ENCODE measurements at regions not wholly inside any gene's neighbourhood (a gene's known extent, or its start where the extent isn't known, plus 50 kb on each side); places are given as distances from the start of the nearest gene placed in this dataset.
A peak's percentile ranks its signal among the peaks of the same experiment; 100 is the strongest.

- no peak for DNase-seq
- no peaks in the 10 kb centered on the region for H3K9me3 ChIP-seq (ENCODE audit: control insufficient read depth, low read length)
- no peak overlapping the region for H3K4me3 ChIP-seq (ENCODE audit: insufficient read depth, low read depth, low read length, poor library complexity, severe bottlenecking)
- peaks cover 2% of the 10 kb centered on the region for H3K4me1 ChIP-seq (ENCODE audit: control insufficient read depth, insufficient read depth, low read length, poor library complexity, severe bottlenecking)
- H3K27ac ChIP-seq (ENCODE audit: insufficient read depth, low read length, poor library complexity, severe bottlenecking): no peak overlapping the region
- no peaks in the 10 kb centered on the region for H3K36me3 ChIP-seq (ENCODE audit: control insufficient read depth, insufficient read depth, low read length)
- H3K27me3 ChIP-seq (replicated peaks; ENCODE audit: control insufficient read depth, insufficient read depth, low read length, poor library complexity, severe bottlenecking): no peaks in the 10 kb centered on the region
Measured at GRCh38 chr21:15508554-15508953, 221.2 kb upstream of the USP25 start.

GRCh38 chr21:15514073-15514946 lies 215.5 kb upstream of the USP25 start:
- Histone ChIP-seq H3K27me3 (replicated peaks; ENCODE audit: control insufficient read depth, insufficient read depth, low read length, poor library complexity, severe bottlenecking) (no peaks in the 10 kb centered on the region), H3K9me3 (ENCODE audit: control insufficient read depth, low read length) (no peaks in the 10 kb centered on the region), H3K4me1 (ENCODE audit: control insufficient read depth, insufficient read depth, low read length, poor library complexity, severe bottlenecking) (peaks cover 14% of the 10 kb centered on the region), H3K36me3 (ENCODE audit: control insufficient read depth, insufficient read depth, low read length) (no peaks in the 10 kb centered on the region), H3K27ac (ENCODE audit: insufficient read depth, low read length, poor library complexity, severe bottlenecking) (peak overlapping the region; percentile 39), H3K4me3 (ENCODE audit: insufficient read depth, low read depth, low read length, poor library complexity, severe bottlenecking) (peak overlapping the region; percentile 3)
- DNase-seq: peak; percentile 3 to 41 (median 28)

GRCh38 chr21:15515908-15516307 lies 213.9 kb upstream of the USP25 start:
- Histone ChIP-seq H3K36me3 (ENCODE audit: control insufficient read depth, insufficient read depth, low read length) (no peaks in the 10 kb centered on the region), H3K27me3 (replicated peaks; ENCODE audit: control insufficient read depth, insufficient read depth, low read length, poor library complexity, severe bottlenecking) (no peaks in the 10 kb centered on the region), H3K4me1 (ENCODE audit: control insufficient read depth, insufficient read depth, low read length, poor library complexity, severe bottlenecking) (peaks cover 18% of the 10 kb centered on the region), H3K4me3 (ENCODE audit: insufficient read depth, low read depth, low read length, poor library complexity, severe bottlenecking) (no peak overlapping the region), H3K9me3 (ENCODE audit: control insufficient read depth, low read length) (no peaks in the 10 kb centered on the region), H3K27ac (ENCODE audit: insufficient read depth, low read length, poor library complexity, severe bottlenecking) (no peak overlapping the region)
- DNase-seq: no peak

GRCh38 chr21:15517394-15517793 lies 212.4 kb upstream of the USP25 start:
- H3K4me1 ChIP-seq (ENCODE audit: control insufficient read depth, insufficient read depth, low read length, poor library complexity, severe bottlenecking): peaks cover 30% of the 10 kb centered on the region
- no peak for DNase-seq
- H3K36me3 ChIP-seq (ENCODE audit: control insufficient read depth, insufficient read depth, low read length): no peaks in the 10 kb centered on the region
- no peaks in the 10 kb centered on the region for H3K9me3 ChIP-seq (ENCODE audit: control insufficient read depth, low read length)
- H3K27me3 ChIP-seq (replicated peaks; ENCODE audit: control insufficient read depth, insufficient read depth, low read length, poor library complexity, severe bottlenecking): no peaks in the 10 kb centered on the region
- no peak overlapping the region for H3K27ac ChIP-seq (ENCODE audit: insufficient read depth, low read length, poor library complexity, severe bottlenecking)
- no peak overlapping the region for H3K4me3 ChIP-seq (ENCODE audit: insufficient read depth, low read depth, low read length, poor library complexity, severe bottlenecking)

- H3K27ac ChIP-seq (ENCODE audit: insufficient read depth, low read length, poor library complexity, severe bottlenecking): no peak overlapping the region
- H3K4me3 ChIP-seq (ENCODE audit: insufficient read depth, low read depth, low read length, poor library complexity, severe bottlenecking): no peak overlapping the region
- H3K4me1 ChIP-seq (ENCODE audit: control insufficient read depth, insufficient read depth, low read length, poor library complexity, severe bottlenecking): peaks cover 15% of the 10 kb centered on the region
- H3K27me3 ChIP-seq (replicated peaks; ENCODE audit: control insufficient read depth, insufficient read depth, low read length, poor library complexity, severe bottlenecking): no peaks in the 10 kb centered on the region
- no peaks in the 10 kb centered on the region for H3K36me3 ChIP-seq (ENCODE audit: control insufficient read depth, insufficient read depth, low read length)
- DNase-seq: no peak
- H3K9me3 ChIP-seq (ENCODE audit: control insufficient read depth, low read length): no peaks in the 10 kb centered on the region
Measured at GRCh38 chr21:15520811-15521643, 208.8 kb upstream of the USP25 start.

GRCh38 chr21:15521644-15522001 lies 208.2 kb upstream of the USP25 start:
- Histone ChIP-seq H3K9me3 (ENCODE audit: control insufficient read depth, low read length) (no peaks in the 10 kb centered on the region), H3K4me1 (ENCODE audit: control insufficient read depth, insufficient read depth, low read length, poor library complexity, severe bottlenecking) (peaks cover 15% of the 10 kb centered on the region), H3K4me3 (ENCODE audit: insufficient read depth, low read depth, low read length, poor library complexity, severe bottlenecking) (no peak overlapping the region), H3K27ac (ENCODE audit: insufficient read depth, low read length, poor library complexity, severe bottlenecking) (no peak overlapping the region), H3K27me3 (replicated peaks; ENCODE audit: control insufficient read depth, insufficient read depth, low read length, poor library complexity, severe bottlenecking) (no peaks in the 10 kb centered on the region), H3K36me3 (ENCODE audit: control insufficient read depth, insufficient read depth, low read length) (no peaks in the 10 kb centered on the region)
- DNase-seq: no peak

GRCh38 chr21:15522148-15522547 lies 207.6 kb upstream of the USP25 start:
- DNase-seq: no peak
- Histone ChIP-seq H3K4me3 (ENCODE audit: insufficient read depth, low read depth, low read length, poor library complexity, severe bottlenecking) (no peak overlapping the region), H3K27me3 (replicated peaks; ENCODE audit: control insufficient read depth, insufficient read depth, low read length, poor library complexity, severe bottlenecking) (no peaks in the 10 kb centered on the region), H3K36me3 (ENCODE audit: control insufficient read depth, insufficient read depth, low read length) (no peaks in the 10 kb centered on the region), H3K4me1 (ENCODE audit: control insufficient read depth, insufficient read depth, low read length, poor library complexity, severe bottlenecking) (peaks cover 15% of the 10 kb centered on the region), H3K9me3 (ENCODE audit: control insufficient read depth, low read length) (no peaks in the 10 kb centered on the region), H3K27ac (ENCODE audit: insufficient read depth, low read length, poor library complexity, severe bottlenecking) (no peak overlapping the region)

- peaks cover 15% of the 10 kb centered on the region for H3K4me1 ChIP-seq (ENCODE audit: control insufficient read depth, insufficient read depth, low read length, poor library complexity, severe bottlenecking)
- no peak for DNase-seq
- no peaks in the 10 kb centered on the region for H3K27me3 ChIP-seq (replicated peaks; ENCODE audit: control insufficient read depth, insufficient read depth, low read length, poor library complexity, severe bottlenecking)
- H3K9me3 ChIP-seq (ENCODE audit: control insufficient read depth, low read length): no peaks in the 10 kb centered on the region
- H3K36me3 ChIP-seq (ENCODE audit: control insufficient read depth, insufficient read depth, low read length): no peaks in the 10 kb centered on the region
- no peak overlapping the region for H3K4me3 ChIP-seq (ENCODE audit: insufficient read depth, low read depth, low read length, poor library complexity, severe bottlenecking)
- H3K27ac ChIP-seq (ENCODE audit: insufficient read depth, low read length, poor library complexity, severe bottlenecking): no peak overlapping the region
Measured at GRCh38 chr21:15524855-15525254, 204.9 kb upstream of the USP25 start.

GRCh38 chr21:15526798-15527197 lies 203.0 kb upstream of the USP25 start:
- DNase-seq: no peak
- Histone ChIP-seq H3K36me3 (ENCODE audit: control insufficient read depth, insufficient read depth, low read length) (no peaks in the 10 kb centered on the region), H3K4me1 (ENCODE audit: control insufficient read depth, insufficient read depth, low read length, poor library complexity, severe bottlenecking) (peaks cover 2% of the 10 kb centered on the region), H3K4me3 (ENCODE audit: insufficient read depth, low read depth, low read length, poor library complexity, severe bottlenecking) (no peak overlapping the region), H3K27ac (ENCODE audit: insufficient read depth, low read length, poor library complexity, severe bottlenecking) (no peak overlapping the region), H3K9me3 (ENCODE audit: control insufficient read depth, low read length) (no peaks in the 10 kb centered on the region), H3K27me3 (replicated peaks; ENCODE audit: control insufficient read depth, insufficient read depth, low read length, poor library complexity, severe bottlenecking) (no peaks in the 10 kb centered on the region)

- no peaks in the 10 kb centered on the region for H3K4me1 ChIP-seq (ENCODE audit: control insufficient read depth, insufficient read depth, low read length, poor library complexity, severe bottlenecking)
- no peak for DNase-seq
Measured at GRCh38 chr21:15528346-15528745, 201.4 kb upstream of the USP25 start.

More at GRCh38 chr21:15528346-15528745, 201.4 kb upstream of the USP25 start:
- Histone ChIP-seq H3K27ac (ENCODE audit: insufficient read depth, low read length, poor library complexity, severe bottlenecking) (no peak overlapping the region), H3K36me3 (ENCODE audit: control insufficient read depth, insufficient read depth, low read length) (no peaks in the 10 kb centered on the region), H3K27me3 (replicated peaks; ENCODE audit: control insufficient read depth, insufficient read depth, low read length, poor library complexity, severe bottlenecking) (no peaks in the 10 kb centered on the region), H3K9me3 (ENCODE audit: control insufficient read depth, low read length) (no peaks in the 10 kb centered on the region), H3K4me3 (ENCODE audit: insufficient read depth, low read depth, low read length, poor library complexity, severe bottlenecking) (no peak overlapping the region)
